ENCODE measurements at regions not wholly inside any gene's neighbourhood (a gene's known extent, or its start where the extent isn't known, plus 50 kb on each side); places are given as distances from the start of the nearest gene placed in this dataset.

DNA sequence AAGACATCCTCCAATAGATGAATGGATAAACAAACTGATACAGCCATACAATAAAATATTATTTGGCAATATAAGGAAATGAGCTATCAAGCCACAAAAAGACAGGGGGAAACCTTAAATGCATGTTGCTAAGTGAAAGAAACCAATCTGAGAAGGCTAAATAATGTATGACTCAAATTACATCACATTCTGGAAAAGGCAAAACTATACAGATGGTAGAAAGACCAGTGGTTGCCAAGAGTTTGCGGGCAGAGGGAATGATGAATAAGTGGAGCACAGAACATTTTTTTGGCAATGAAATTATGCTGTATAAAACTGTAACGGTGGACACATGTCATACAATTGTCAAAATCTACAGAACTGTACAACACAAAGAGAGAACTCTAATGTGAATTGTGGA lies 63.3 kb downstream of the CSF2 start:
- no peak overlapping the region for H3K4me2 ChIP-seq
- H3K36me3 ChIP-seq (replicated peaks; ENCODE audit: insufficient read depth, low read depth): no peaks in the 10 kb centered on the region
- H2AFZ ChIP-seq: no peak overlapping the region
- H3K27ac ChIP-seq: no peak overlapping the region
- H3K4me3 ChIP-seq: no peak overlapping the region
- H3K27me3 ChIP-seq: no peaks in the 10 kb centered on the region
- H3K9me2 ChIP-seq (replicated peaks; ENCODE audit: insufficient read depth): no peaks in the 10 kb centered on the region
- no peaks in the 10 kb centered on the region for H3K9me3 ChIP-seq (ENCODE audit: low read depth)
- H3K79me2 ChIP-seq: no peaks in the 10 kb centered on the region
- 98% methylated on average over 2 of the region's 2 CpGs for WGBS (ENCODE audit: low lambda C conversion rate, missing lambda C conversion rate)
- DNase-seq (ENCODE audit: low spot score): no peak
- TF ChIP-seq EZH2 (IDR thresholded peaks at IDR 0.05; ENCODE audit: borderline replicate concordance): no peak
- TF ChIP-seq EZH2phosphoT487 (IDR thresholded peaks at IDR 0.05; ENCODE audit: low read depth, severe bottlenecking, unreplicated experiment): no peak
- TF ChIP-seq, protein P1, sequence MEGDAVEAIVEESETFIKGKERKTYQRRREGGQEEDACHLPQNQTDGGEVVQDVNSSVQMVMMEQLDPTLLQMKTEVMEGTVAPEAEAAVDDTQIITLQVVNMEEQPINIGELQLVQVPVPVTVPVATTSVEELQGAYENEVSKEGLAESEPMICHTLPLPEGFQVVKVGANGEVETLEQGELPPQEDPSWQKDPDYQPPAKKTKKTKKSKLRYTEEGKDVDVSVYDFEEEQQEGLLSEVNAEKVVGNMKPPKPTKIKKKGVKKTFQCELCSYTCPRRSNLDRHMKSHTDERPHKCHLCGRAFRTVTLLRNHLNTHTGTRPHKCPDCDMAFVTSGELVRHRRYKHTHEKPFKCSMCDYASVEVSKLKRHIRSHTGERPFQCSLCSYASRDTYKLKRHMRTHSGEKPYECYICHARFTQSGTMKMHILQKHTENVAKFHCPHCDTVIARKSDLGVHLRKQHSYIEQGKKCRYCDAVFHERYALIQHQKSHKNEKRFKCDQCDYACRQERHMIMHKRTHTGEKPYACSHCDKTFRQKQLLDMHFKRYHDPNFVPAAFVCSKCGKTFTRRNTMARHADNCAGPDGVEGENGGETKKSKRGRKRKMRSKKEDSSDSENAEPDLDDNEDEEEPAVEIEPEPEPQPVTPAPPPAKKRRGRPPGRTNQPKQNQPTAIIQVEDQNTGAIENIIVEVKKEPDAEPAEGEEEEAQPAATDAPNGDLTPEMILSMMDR (IDR thresholded peaks at IDR 0.05; ENCODE audit: poor library complexity): no peak
- no peaks in the 10 kb centered on the region for H4K20me1 ChIP-seq (ENCODE audit: insufficient read depth, poor library complexity, severe bottlenecking)
- H3K4me1 ChIP-seq (ENCODE audit: insufficient read depth): no peaks in the 10 kb centered on the region

DNA sequence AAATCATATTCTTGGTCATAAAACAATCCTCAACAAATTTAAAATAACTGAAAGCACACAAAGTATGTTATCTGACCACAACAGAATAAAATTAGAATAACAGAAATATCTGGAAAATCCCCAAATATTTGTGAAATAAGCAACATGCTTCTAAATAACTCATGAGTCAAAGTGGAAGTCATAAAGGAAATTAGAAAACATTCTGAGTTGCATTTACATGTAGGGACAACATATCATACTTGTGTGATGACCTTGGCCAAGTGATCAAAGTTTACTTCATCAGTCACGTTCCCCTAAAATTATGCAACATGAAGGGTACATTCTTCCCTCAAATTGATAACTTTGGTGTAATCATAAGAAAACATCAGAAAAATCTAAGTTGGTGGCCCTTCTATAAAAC lies 64.7 kb downstream of the CSF2 start:
- Histone ChIP-seq H3K4me1 (ENCODE audit: insufficient read depth) (no peaks in the 10 kb centered on the region), H3K9me2 (replicated peaks; ENCODE audit: insufficient read depth) (no peaks in the 10 kb centered on the region), H4K20me1 (ENCODE audit: insufficient read depth, poor library complexity, severe bottlenecking) (no peaks in the 10 kb centered on the region), H3K4me2 (no peak overlapping the region), H3K79me2 (no peaks in the 10 kb centered on the region), H2AFZ (no peak overlapping the region), H3K36me3 (replicated peaks; ENCODE audit: insufficient read depth, low read depth) (no peaks in the 10 kb centered on the region), H3K4me3 (no peak overlapping the region), H3K27me3 (no peaks in the 10 kb centered on the region), H3K9me3 (ENCODE audit: low read depth) (no peaks in the 10 kb centered on the region), H3K27ac (no peak overlapping the region)
- TF ChIP-seq EZH2 (IDR thresholded peaks at IDR 0.05; ENCODE audit: borderline replicate concordance): no peak
- TF ChIP-seq, protein P1 (IDR thresholded peaks at IDR 0.05; ENCODE audit: poor library complexity): no peak
- no peak for TF ChIP-seq EZH2phosphoT487 (IDR thresholded peaks at IDR 0.05; ENCODE audit: low read depth, severe bottlenecking, unreplicated experiment)
- WGBS (ENCODE audit: low lambda C conversion rate, missing lambda C conversion rate): 92% methylated on average over 1 of the region's 1 CpG
- no peak for DNase-seq (ENCODE audit: low spot score)
